Mucosa of stomach (tissue), 1 donor: ENCODE measurements at regions not wholly inside any gene's neighbourhood (a gene's known extent, or its start where the extent isn't known, plus 50 kb on each side); places are given as distances from the start of the nearest gene placed in this dataset.

ENCODE experiments used
- H3K27me3 ChIP-seq: one replicate; pipeline ENCODE4 v1.7.0; 2013; ENCODE audit warnings: mild to moderate bottlenecking, low read length; ENCODE audit not compliant: control insufficient read depth, insufficient read depth
- H3K36me3 ChIP-seq: one replicate; pipeline ENCODE4 v1.7.0; 2013; ENCODE audit warnings: low read length; ENCODE audit not compliant: control insufficient read depth, insufficient read depth
- H3K4me1 ChIP-seq: one replicate; pipeline ENCODE4 v1.7.0; 2013; ENCODE audit warnings: mild to moderate bottlenecking, low read length; ENCODE audit not compliant: control insufficient read depth, insufficient read depth
- H3K4me3 ChIP-seq: one replicate; pipeline ENCODE4 v1.7.0; 2013; ENCODE audit warnings: low read length
- H3K9ac ChIP-seq: one replicate; pipeline ENCODE4 v1.7.0; 2013; ENCODE audit warnings: mild to moderate bottlenecking, low read length, moderate library complexity
- H3K9me3 ChIP-seq: one replicate; pipeline ENCODE4 v1.7.0; 2013; ENCODE audit warnings: mild to moderate bottlenecking, low read length, moderate library complexity; ENCODE audit not compliant: control insufficient read depth
- donor health status: Pancreatic carcinoma.

- Histone ChIP-seq H3K27me3 (no peaks in the 10 kb centered on the region), H3K4me3 (no peak overlapping the region), H3K4me1 (no peaks in the 10 kb centered on the region), H3K9ac (no peak overlapping the region), H3K36me3 (no peaks in the 10 kb centered on the region), H3K9me3 (no peaks in the 10 kb centered on the region)
Observed at GRCh38 chr11:115736146-115736545, 231.9 kb upstream of the CADM1 start.

GRCh38 chr11:115724666-115725065, 220.5 kb upstream of the CADM1 start:
- Histone ChIP-seq H3K27me3 (no peaks in the 10 kb centered on the region), H3K9ac (no peak overlapping the region), H3K36me3 (no peaks in the 10 kb centered on the region), H3K4me1 (no peaks in the 10 kb centered on the region), H3K4me3 (no peak overlapping the region), H3K9me3 (no peaks in the 10 kb centered on the region)

GRCh38 chr11:115722711-115723110, 218.5 kb upstream of the CADM1 start:
- no peaks in the 10 kb centered on the region for H3K27me3 ChIP-seq
- no peaks in the 10 kb centered on the region for H3K4me1 ChIP-seq
- H3K9ac ChIP-seq: no peak overlapping the region
- no peak overlapping the region for H3K4me3 ChIP-seq
- no peaks in the 10 kb centered on the region for H3K9me3 ChIP-seq
- H3K36me3 ChIP-seq: no peaks in the 10 kb centered on the region

GRCh38 chr11:115721296-115721995, 217.2 kb upstream of the CADM1 start:
- no peaks in the 10 kb centered on the region for H3K27me3 ChIP-seq
- no peaks in the 10 kb centered on the region for H3K9me3 ChIP-seq
- H3K9ac ChIP-seq: no peak overlapping the region
- no peaks in the 10 kb centered on the region for H3K4me1 ChIP-seq
- no peaks in the 10 kb centered on the region for H3K36me3 ChIP-seq
- no peak overlapping the region for H3K4me3 ChIP-seq

GRCh38 chr11:115720602-115721245, 216.5 kb upstream of the CADM1 start:
- H3K4me3 ChIP-seq: no peak overlapping the region
- no peaks in the 10 kb centered on the region for H3K9me3 ChIP-seq
- no peak overlapping the region for H3K9ac ChIP-seq
- no peaks in the 10 kb centered on the region for H3K36me3 ChIP-seq
- H3K27me3 ChIP-seq: no peaks in the 10 kb centered on the region
- H3K4me1 ChIP-seq: no peaks in the 10 kb centered on the region

GRCh38 chr11:115718945-115719344, 214.7 kb upstream of the CADM1 start:
- Histone ChIP-seq H3K36me3 (no peaks in the 10 kb centered on the region), H3K4me3 (no peak overlapping the region), H3K9me3 (no peaks in the 10 kb centered on the region), H3K27me3 (no peaks in the 10 kb centered on the region), H3K9ac (no peak overlapping the region), H3K4me1 (no peaks in the 10 kb centered on the region)

GRCh38 chr11:115718106-115718505, 213.9 kb upstream of the CADM1 start:
- H3K36me3 ChIP-seq: no peaks in the 10 kb centered on the region
- no peak overlapping the region for H3K9ac ChIP-seq
- H3K4me1 ChIP-seq: no peaks in the 10 kb centered on the region
- no peaks in the 10 kb centered on the region for H3K27me3 ChIP-seq
- no peaks in the 10 kb centered on the region for H3K9me3 ChIP-seq
- no peak overlapping the region for H3K4me3 ChIP-seq

- H3K9ac ChIP-seq: no peak overlapping the region
- no peaks in the 10 kb centered on the region for H3K36me3 ChIP-seq
- no peaks in the 10 kb centered on the region for H3K9me3 ChIP-seq
- H3K4me1 ChIP-seq: no peaks in the 10 kb centered on the region
- no peaks in the 10 kb centered on the region for H3K27me3 ChIP-seq
- no peak overlapping the region for H3K4me3 ChIP-seq
Observed at GRCh38 chr11:115716601-115717529, 212.7 kb upstream of the CADM1 start.

GRCh38 chr11:115716080-115716479, 211.9 kb upstream of the CADM1 start:
- Histone ChIP-seq H3K9me3 (no peaks in the 10 kb centered on the region), H3K4me3 (no peak overlapping the region), H3K36me3 (no peaks in the 10 kb centered on the region), H3K27me3 (no peaks in the 10 kb centered on the region), H3K9ac (no peak overlapping the region), H3K4me1 (no peaks in the 10 kb centered on the region)

GRCh38 chr11:115715251-115715770, 211.1 kb upstream of the CADM1 start:
- Histone ChIP-seq H3K9me3 (no peaks in the 10 kb centered on the region), H3K27me3 (no peaks in the 10 kb centered on the region), H3K4me1 (no peaks in the 10 kb centered on the region), H3K4me3 (no peak overlapping the region), H3K36me3 (no peaks in the 10 kb centered on the region), H3K9ac (no peak overlapping the region)

GRCh38 chr11:115712296-115712695, 208.1 kb upstream of the CADM1 start:
- H3K27me3 ChIP-seq: no peaks in the 10 kb centered on the region
- H3K4me3 ChIP-seq: no peak overlapping the region
- no peaks in the 10 kb centered on the region for H3K4me1 ChIP-seq
- no peaks in the 10 kb centered on the region for H3K9me3 ChIP-seq
- H3K36me3 ChIP-seq: no peaks in the 10 kb centered on the region
- H3K9ac ChIP-seq: no peak overlapping the region

GRCh38 chr11:115710980-115711379, 206.8 kb upstream of the CADM1 start:
- Histone ChIP-seq H3K9me3 (no peaks in the 10 kb centered on the region), H3K27me3 (no peaks in the 10 kb centered on the region), H3K36me3 (no peaks in the 10 kb centered on the region), H3K4me1 (no peaks in the 10 kb centered on the region), H3K4me3 (no peak overlapping the region), H3K9ac (no peak overlapping the region)
